ENCODE measurements at regions not wholly inside any gene's neighbourhood (a gene's known extent, or its start where the extent isn't known, plus 50 kb on each side); places are given as distances from the start of the nearest gene placed in this dataset.
"Not testable (repeated sequence)": the region's sequence is repeated elsewhere in the genome, so short reads cannot be mapped to it uniquely, and the experiment has no call there.

DNA sequence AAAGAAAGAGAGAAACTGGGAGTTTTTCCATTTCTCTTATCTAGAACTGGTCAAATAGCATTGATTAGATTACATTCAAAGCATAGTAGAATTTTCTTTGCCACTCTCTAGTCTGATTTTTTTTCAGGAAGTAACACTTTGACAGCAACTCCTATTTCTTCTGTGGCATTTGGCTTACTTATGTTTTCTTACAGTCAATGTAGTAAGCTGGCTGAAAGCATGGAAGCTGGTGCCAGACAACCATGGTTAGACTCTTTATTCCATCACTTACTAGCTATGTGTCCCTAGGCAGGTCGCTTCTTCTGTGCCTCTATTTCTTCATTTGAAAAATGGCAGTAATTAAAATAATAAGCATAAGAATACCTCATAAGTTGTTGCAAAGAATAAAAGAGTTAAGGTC, 54.2 kb upstream of the OPRM1 start:
- no peak for DNase-seq (ENCODE audit: low read depth in 4 of 4, low spot score in 2 of 4)

- DNase-seq (ENCODE audit: low read depth in 4 of 4, low spot score in 2 of 4): no peak
Measured at GRCh38 chr6:153980171-153980570, 58.9 kb upstream of the OPRM1 start.

- not testable (repeated sequence) for DNase-seq (ENCODE audit: low read depth in 4 of 4, low spot score in 2 of 4)
Measured at GRCh38 chr6:153978911-153979548, 60.0 kb upstream of the OPRM1 start.

GRCh38 chr6:153976921-153977693, 61.9 kb upstream of the OPRM1 start:
- DNase-seq (ENCODE audit: low read depth in 4 of 4, low spot score in 2 of 4): no peak

GRCh38 chr6:153966001-153966400, 73.0 kb upstream of the OPRM1 start:
- no peak for DNase-seq (ENCODE audit: low read depth in 4 of 4, low spot score in 2 of 4)

GRCh38 chr6:153963352-153963751, 75.7 kb upstream of the OPRM1 start:
- DNase-seq (ENCODE audit: low read depth in 4 of 4, low spot score in 2 of 4): no peak

GRCh38 chr6:153962555-153962954, 76.5 kb upstream of the OPRM1 start:
- no peak for DNase-seq (ENCODE audit: low read depth in 4 of 4, low spot score in 2 of 4)

DNA sequence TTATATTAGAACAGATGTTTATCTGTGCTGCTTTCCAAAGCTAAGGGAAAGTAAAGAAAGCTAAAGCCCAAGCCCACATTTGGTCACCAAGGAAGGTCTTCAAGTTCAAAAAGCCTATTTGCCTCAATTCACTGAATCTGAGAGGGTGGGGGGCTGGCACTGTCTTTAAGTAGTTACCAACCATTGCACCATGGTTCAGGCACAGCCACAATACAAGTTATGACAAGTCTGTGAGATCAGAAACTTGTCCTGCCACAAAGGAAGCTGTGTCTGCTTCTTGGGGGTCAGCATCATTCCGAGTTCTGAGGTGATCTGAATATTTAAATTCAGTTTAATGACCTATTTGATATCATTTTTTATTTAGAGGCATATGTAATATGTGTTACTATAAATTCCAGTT, 78.3 kb upstream of the OPRM1 start:
- DNase-seq (ENCODE audit: low read depth in 4 of 4, low spot score in 2 of 4): no peak

DNA sequence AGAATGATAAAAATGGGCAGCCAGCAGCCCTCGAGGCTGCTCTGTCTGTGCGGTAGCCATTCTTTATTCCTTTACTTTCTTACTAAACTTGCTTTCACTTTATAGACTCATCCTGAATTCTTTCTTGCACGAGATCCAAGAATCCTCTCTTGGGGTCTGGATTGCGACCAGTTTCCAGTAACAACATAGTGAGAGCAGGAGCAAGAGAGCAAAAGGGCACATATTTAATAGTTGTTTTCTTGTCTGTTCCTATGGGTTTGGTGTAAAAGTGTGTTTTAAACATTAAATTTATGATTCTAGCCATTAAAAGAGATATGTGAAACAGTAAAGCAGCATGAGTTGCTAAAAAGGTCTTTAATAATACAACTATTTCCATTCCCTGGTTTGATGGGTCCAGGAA, 78.8 kb upstream of the OPRM1 start:
- DNase-seq (ENCODE audit: low read depth in 4 of 4, low spot score in 2 of 4): no peak

GRCh38 chr6:153959276-153959675, 79.8 kb upstream of the OPRM1 start:
- no peak for DNase-seq (ENCODE audit: low read depth in 4 of 4, low spot score in 2 of 4)

DNA sequence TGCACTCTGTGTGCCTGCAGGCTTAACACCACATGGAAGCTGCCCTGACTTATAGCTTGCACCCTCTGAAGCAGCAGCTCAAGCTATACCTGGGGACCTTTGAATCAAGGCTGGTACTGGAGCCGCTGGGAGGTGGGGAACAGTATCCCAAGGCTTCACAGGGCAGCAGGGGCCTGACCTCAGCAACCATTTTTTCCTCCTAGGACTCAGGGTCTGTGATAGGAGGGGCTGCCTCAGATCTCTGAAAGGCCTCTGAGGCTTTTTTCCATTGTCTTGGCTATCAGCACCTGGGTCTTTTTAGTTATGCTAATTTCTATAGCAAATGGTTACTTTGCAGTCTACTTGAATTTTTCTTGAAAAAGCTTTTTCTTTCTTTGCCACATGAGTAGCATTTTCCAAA, 80.2 kb upstream of the OPRM1 start:
- DNase-seq (ENCODE audit: low read depth in 4 of 4, low spot score in 2 of 4): no peak

DNA sequence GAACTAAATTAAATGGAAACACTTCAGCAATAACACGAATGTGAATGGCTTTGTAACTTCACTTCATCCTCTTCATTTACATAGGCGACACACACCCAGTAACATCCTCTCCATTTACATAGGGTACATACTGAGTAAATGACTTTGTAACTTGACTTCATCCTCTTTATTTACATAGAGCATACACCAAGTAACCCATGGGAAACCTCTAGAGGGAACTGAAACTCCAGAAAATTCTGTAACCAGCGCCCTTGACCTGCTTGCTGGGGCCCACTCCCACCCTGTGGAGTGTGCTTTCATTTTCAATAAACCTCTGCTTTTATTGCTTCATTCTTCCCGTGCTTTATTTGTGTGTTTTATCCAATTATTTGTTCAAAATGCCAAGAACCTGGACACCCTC, 81.6 kb upstream of the OPRM1 start:
- no peak for DNase-seq (ENCODE audit: low read depth in 4 of 4, low spot score in 2 of 4)

DNA sequence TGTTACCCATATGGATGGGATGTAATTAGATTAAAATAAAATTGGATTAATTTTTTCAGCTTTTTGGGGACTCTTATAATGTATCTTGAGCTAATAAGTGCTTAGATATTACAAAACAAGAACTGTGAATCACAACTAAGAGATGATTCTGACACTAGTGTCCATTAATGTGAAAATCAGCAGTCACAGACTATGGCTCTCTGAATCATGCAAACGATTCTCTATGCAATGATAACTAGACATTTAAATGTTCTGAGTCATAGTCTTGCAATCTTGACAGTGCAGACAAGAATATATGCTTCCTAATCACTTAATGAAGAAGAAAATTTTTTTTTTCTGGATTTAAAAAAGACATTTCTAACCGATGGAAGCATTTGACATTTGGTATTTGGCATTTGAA, 82.2 kb upstream of the OPRM1 start:
- no peak for DNase-seq (ENCODE audit: low read depth in 4 of 4, low spot score in 2 of 4)

DNA sequence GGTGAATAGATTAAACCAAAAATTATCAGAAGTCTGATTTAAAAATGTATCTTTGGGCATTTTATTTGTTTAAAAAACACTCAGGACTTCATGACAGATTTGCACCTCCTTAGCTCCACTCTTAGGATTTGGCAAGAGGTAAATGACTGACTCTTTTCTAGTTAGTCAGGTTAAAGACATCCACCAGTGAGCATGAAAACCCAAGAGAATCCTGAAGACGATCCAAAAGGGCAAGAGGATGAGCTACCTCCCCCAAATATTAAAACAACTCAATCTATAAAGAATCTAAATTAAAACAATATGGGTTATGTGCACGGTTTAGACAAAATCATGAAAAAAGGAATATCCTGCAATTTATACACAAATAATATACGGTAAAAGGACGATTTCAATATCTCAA, 89.4 kb upstream of the OPRM1 start:
- DNase-seq (ENCODE audit: low read depth in 4 of 4, low spot score in 2 of 4): no peak

DNA sequence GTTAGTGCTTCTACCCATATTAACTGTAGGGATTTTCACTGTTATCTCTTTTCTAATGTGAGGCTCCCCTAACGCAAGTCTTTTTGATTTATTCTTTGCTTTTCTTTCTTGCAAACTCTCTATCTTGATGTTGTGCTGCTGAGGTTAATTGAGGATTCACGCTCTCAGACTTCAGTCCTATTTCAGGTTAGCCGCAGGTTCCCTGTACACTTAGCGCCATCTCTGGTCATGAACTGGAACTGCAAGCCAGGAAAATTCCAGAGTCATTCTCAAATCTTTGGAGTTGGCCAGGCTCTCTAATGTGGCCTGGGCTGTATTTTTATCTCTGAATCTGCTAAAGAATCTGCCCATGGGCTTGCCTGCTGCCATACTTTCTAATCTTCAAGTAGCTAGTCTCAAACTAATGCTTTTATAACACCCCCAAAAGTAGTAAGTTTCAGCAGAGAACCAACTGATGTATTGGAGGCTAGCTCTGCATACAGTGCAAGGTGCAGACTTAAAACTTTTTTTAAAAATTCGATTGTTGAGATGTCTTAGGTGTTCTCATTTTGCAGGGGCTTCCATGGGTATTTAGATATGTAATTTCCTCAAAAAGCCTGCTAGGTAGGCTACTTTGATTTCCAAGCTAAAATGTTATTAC, 91.1 kb upstream of the OPRM1 start:
- DNase-seq (ENCODE audit: low read depth in 4 of 4, low spot score in 2 of 4): peak; percentile 7 to 13 (median 8)

DNA sequence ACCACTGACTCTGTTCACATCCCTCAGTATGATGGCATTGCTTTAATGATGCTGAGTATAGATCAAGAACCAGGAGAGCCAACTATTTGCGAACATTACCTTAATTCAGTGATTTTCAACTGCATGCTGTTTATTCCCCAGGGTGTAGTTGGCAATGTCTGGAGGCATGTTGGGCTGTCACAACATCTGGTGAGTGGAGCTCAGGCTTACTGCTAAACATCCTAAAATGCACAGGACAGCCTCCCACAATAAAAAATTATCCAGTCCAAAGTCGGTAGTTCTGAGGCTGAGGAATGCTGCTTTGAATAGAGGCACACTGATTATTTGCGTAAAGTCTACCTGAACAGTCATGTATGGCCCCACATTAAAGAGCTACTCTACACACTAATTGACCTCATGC, 94.8 kb upstream of the OPRM1 start:
- no peak for DNase-seq (ENCODE audit: low read depth in 4 of 4, low spot score in 2 of 4)

DNA sequence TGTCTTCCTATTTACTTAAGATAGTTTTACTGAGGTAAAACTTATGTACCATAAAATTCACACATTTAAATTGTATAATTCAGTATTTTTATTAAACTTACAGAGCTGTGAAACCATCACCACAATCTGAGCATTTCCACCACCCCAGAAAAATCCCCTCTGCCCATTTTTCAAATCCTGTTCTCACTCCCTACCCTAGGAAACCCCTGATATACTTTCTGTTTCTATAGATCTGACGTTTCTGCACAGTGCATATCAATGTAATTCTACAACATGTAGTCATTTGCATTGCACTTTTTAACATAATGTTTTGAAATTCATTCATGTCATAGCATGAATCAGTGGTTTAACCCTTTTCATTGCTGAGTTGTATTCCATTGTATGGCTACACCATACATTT, 96.7 kb upstream of the OPRM1 start:
- no peak for DNase-seq (ENCODE audit: low read depth in 4 of 4, low spot score in 2 of 4)

- DNase-seq (ENCODE audit: low read depth in 4 of 4, low spot score in 2 of 4): no peak
Measured at GRCh38 chr6:153941768-153942167, 97.3 kb upstream of the OPRM1 start.

DNA sequence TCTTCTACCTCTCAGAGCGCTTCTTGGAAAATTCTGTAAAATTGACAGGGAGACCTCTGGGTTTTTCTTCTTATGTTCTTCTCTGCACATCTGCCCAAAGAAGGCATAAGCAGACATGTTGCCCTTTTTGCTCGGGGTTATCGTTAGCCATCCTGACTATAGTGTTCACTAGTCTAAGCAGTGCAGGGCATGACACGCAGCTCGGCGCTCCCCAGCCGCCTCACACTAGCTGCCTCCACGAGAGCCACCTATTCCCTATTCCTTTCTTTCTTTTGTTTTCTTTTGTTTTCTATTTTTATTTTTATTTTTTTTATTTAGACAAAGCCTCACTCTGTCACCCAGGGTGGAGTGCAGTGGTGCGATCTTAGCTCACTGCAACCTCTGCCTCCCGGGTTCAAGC, 100.2 kb upstream of the OPRM1 start:
- DNase-seq (ENCODE audit: low read depth in 4 of 4, low spot score in 2 of 4): no peak

DNA sequence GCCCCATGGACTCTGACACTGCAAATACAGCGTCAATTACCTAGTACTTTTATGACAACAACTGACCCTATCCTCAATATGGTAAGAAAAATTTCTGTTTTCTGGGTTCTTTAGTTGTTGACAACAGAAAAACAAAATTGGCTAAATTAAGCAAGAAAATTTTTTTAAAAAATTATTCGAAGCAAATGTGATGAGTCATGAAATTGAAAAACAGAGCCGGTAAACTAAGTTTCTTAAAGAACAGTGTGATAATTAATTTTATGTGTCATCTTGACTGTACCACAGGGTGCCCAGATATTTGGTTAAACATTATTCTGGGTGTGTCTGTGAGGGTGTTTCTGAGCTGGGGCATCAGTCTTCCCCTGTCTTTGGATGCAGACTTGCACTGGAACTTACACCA, 107.6 kb upstream of the OPRM1 start:
- DNase-seq (ENCODE audit: low read depth in 4 of 4, low spot score in 2 of 4): no peak

DNA sequence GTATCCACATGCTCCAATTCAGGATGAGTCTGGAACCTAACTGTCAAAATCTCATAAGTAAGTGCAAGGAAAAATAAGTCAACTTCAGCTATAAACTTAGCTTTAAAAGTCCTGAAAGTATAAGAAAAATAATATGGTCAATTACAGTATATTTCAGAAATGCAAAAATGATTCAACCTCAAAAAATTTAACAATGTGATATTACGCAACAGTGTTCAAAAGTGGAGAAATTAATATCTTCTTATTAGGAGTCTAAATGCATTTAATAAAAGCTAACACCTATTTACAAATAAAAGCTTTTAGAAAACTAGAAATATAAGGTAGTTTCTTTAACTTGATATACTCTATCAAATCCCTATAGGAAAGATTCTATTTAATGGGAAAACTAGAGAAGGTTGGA, 111.2 kb upstream of the OPRM1 start:
- no peak for DNase-seq (ENCODE audit: low read depth in 4 of 4, low spot score in 2 of 4)
